HCT116 (cell line): ENCODE measurements at regions not wholly inside any gene's neighbourhood (a gene's known extent, or its start where the extent isn't known, plus 50 kb on each side); places are given as distances from the start of the nearest gene placed in this dataset.

Source experiments
- ATAC-seq: fragments of 200-7000 bp; cut with Tn5 transposase; 2 replicates; pipeline ENCODE4 v1.9.1; 2020; ENCODE audit warnings: mild to moderate bottlenecking, moderate library complexity
- BruUV-seq: library from RNA; stranded (reverse); fragments of 400-500 nt; replicated peaks from 2 replicates; lab custom pipeline; 2021; lab: Mats Ljungman, UMichigan
- CTCF ChIA-PET: fragments of 300-600 bp; sonication (Branson Sonifier 250); formaldehyde crosslinking; loops from one replicate; lab custom pipeline; 2021; ENCODE audit warnings: antibody characterized with exemption; lab: Charles Lee
- POLR2A ChIA-PET: fragments of 300-600, 350-600 bp; sonication (Branson Sonifier 250); formaldehyde crosslinking; loops from one replicate; lab custom pipeline; 2021; ENCODE audit warnings: antibody characterized with exemption; lab: Charles Lee
- RAD21 ChIA-PET, 2 experiments: fragments of 300-600 bp; sonication (Branson Sonifier 250); formaldehyde crosslinking; loops; one replicate each; lab custom pipeline; 2023; ENCODE audit warnings: low total read pairs in 2 of 2; ENCODE audit not compliant: uncharacterized antibody in 2 of 2, unreplicated experiment in 2 of 2, low non-redundant PET in 1 of 2; lab: Charles Lee
- DNase-seq: peaks from one replicate; pipeline ENCODE4 v3.0.0-alpha.2; 2010; ENCODE audit warnings: low read depth, low spot score
- H2AFZ ChIP-seq: fragments of 200-600 bp; shearing (Covaris generic), sonication (generic); 2 replicates; pipeline ENCODE4 v1.6.1; 2017; ENCODE audit warnings: low read depth, mixed run types, mixed read lengths, antibody characterized with exemption, low read length; ENCODE audit not compliant: poor library complexity, severe bottlenecking
- H3K27ac ChIP-seq: 2 replicates; pipeline ENCODE4 v1.5.1; 2012; ENCODE audit warnings: low read depth, low read length
- H3K27me3 ChIP-seq: fragments of 200-600 bp; sonication (generic); 2 replicates; pipeline ENCODE4 v1.6.1; 2016; ENCODE audit warnings: mixed run types, low read length, mixed read lengths; ENCODE audit not compliant: insufficient read depth
- H3K36me3 ChIP-seq, 2 experiments: fragments of 200-500 bp in 1 of 2; fragments of 200-600 bp in 1 of 2; sonication (Bioruptor generic) in 1 of 2; sonication (generic) in 1 of 2; 2 replicates each; pipeline versions ENCODE4 v1.5.1 to v1.6.1; 2014 to 2016; ENCODE audit warnings: low read length in 2 of 2, inconsistent platforms in 1 of 2, mixed read lengths in 1 of 2, mixed run types in 1 of 2; ENCODE audit not compliant: insufficient read depth in 2 of 2, control insufficient read depth in 1 of 2
- H3K4me1 ChIP-seq, 2 experiments: fragments of 200-600 bp in 1 of 2; sonication (generic) in 1 of 2; 2 replicates each; pipeline versions ENCODE4 v1.5.1 to v1.6.1; 2012 to 2017; ENCODE audit warnings: low read length in 2 of 2, inconsistent platforms in 1 of 2, mild to moderate bottlenecking in 1 of 2, mixed read lengths in 1 of 2, mixed run types in 1 of 2, moderate library complexity in 1 of 2; ENCODE audit not compliant: insufficient read depth in 2 of 2, control insufficient read depth in 1 of 2
- H3K4me2 ChIP-seq: fragments of 200-600 bp; sonication (generic); 2 replicates; pipeline ENCODE4 v1.6.1; 2017; ENCODE audit warnings: mixed run types, low read length, mixed read lengths
- H3K4me3 ChIP-seq, 2 experiments: fragments of 200-600 bp in 1 of 2; sonication (generic) in 1 of 2; replicated peaks in 1 of 2; 2 replicates each; pipeline ENCODE4 v1.5.1; 2011 to 2016; ENCODE audit warnings: low read length in 2 of 2, control low read depth in 1 of 2, low read depth in 1 of 2, mild to moderate bottlenecking in 1 of 2, mixed read lengths in 1 of 2, mixed run types in 1 of 2
- H3K79me2 ChIP-seq: fragments of 200-600 bp; sonication (generic); 2 replicates; pipeline ENCODE4 v1.6.1; 2017; ENCODE audit warnings: mild to moderate bottlenecking, mixed run types, low read length, moderate library complexity, mixed read lengths; ENCODE audit not compliant: insufficient read depth
- H3K9ac ChIP-seq: fragments of 200-600 bp; sonication (generic); 2 replicates; pipeline ENCODE4 v1.6.1; 2016; ENCODE audit warnings: low read length, mixed read lengths
- H3K9me2 ChIP-seq: fragments of 200-600 bp; sonication (generic), shearing (Covaris generic); 2 replicates; pipeline ENCODE4 v1.6.1; 2017; ENCODE audit warnings: mixed run types, mild to moderate bottlenecking, moderate library complexity; ENCODE audit not compliant: insufficient read depth
- H3K9me3 ChIP-seq, 2 experiments: fragments of 200-500 bp in 1 of 2; fragments of 200-600 bp in 1 of 2; sonication (Bioruptor generic) in 1 of 2; sonication (generic) in 1 of 2; 2 replicates each; pipeline ENCODE4 v1.6.1; 2014 to 2017; ENCODE audit warnings: low read length in 2 of 2, mixed read lengths in 2 of 2, inconsistent platforms in 1 of 2, low read depth in 1 of 2, mild to moderate bottlenecking in 1 of 2, mixed run types in 1 of 2, moderate library complexity in 1 of 2; ENCODE audit not compliant: control insufficient read depth in 1 of 2, insufficient read depth in 1 of 2
- H4K20me1 ChIP-seq: fragments of 200-600 bp; sonication (generic), shearing (Covaris generic); 2 replicates; pipeline ENCODE4 v1.6.1; 2017; ENCODE audit warnings: mixed run types, mild to moderate bottlenecking, moderate library complexity; ENCODE audit not compliant: insufficient read depth
- CBX3 ChIP-seq: IDR thresholded peaks from 2 replicates; pipeline ENCODE4 v1.6.1; 2012; ENCODE audit warnings: low read depth
- CEBPB ChIP-seq: IDR thresholded peaks from 2 replicates; pipeline ENCODE4 v1.6.1; 2012; ENCODE audit warnings: low read depth
- EGR1 ChIP-seq: IDR thresholded peaks from 2 replicates; pipeline ENCODE4 v1.6.1; 2012; ENCODE audit warnings: low read depth
- ELF1 ChIP-seq: IDR thresholded peaks from 2 replicates; pipeline ENCODE4 v1.6.1; 2012; ENCODE audit warnings: low read depth, borderline replicate concordance
- EZH2 ChIP-seq: fragments of 200-600 bp; sonication (generic); IDR thresholded peaks from 2 replicates; pipeline ENCODE4 v1.6.1; 2017; ENCODE audit warnings: antibody characterized with exemption, mixed run types
- EZH2phosphoT487 ChIP-seq: fragments of 200-600 bp; IDR thresholded peaks from 2 replicates; pipeline ENCODE4 v1.6.1; 2018; ENCODE audit warnings: antibody characterized with exemption, borderline replicate concordance
- FOSL1 ChIP-seq: IDR thresholded peaks from 2 replicates; pipeline ENCODE4 v1.6.1; 2012; ENCODE audit warnings: low read depth
- JUND ChIP-seq: IDR thresholded peaks from 2 replicates; pipeline ENCODE4 v1.6.1; 2012
- POLR2A ChIP-seq: IDR thresholded peaks from 2 replicates; pipeline ENCODE4 v1.7.0; 2011; ENCODE audit warnings: borderline replicate concordance; ENCODE audit not compliant: insufficient read depth, insufficient read length; ENCODE audit errors: extremely low read depth
- POLR2AphosphoS5 ChIP-seq: IDR thresholded peaks from 2 replicates; pipeline ENCODE4 v1.6.1; 2011; ENCODE audit warnings: mild to moderate bottlenecking, low read depth, low read length, moderate library complexity
- RAD21 ChIP-seq: IDR thresholded peaks from 2 replicates; pipeline ENCODE4 v1.6.1; 2012; ENCODE audit warnings: low read depth, mild to moderate bottlenecking
- SIN3A ChIP-seq: IDR thresholded peaks from 2 replicates; pipeline ENCODE4 v1.6.1; 2012; ENCODE audit warnings: low read depth
- SP1 ChIP-seq: IDR thresholded peaks from 2 replicates; pipeline ENCODE4 v1.6.1; 2012; ENCODE audit warnings: low read depth
- SRF ChIP-seq: IDR thresholded peaks from 2 replicates; pipeline ENCODE4 v1.6.1; 2012; ENCODE audit warnings: low read depth
- YY1 ChIP-seq: IDR thresholded peaks from 2 replicates; pipeline ENCODE4 v1.6.1; 2011; ENCODE audit warnings: low read length, low read depth, moderate library complexity, mild to moderate bottlenecking; ENCODE audit not compliant: insufficient replicate concordance; ENCODE audit errors: extremely low read depth
- ZNF274 ChIP-seq: fragments of 200-500 bp; sonication (Bioruptor generic); IDR thresholded peaks from 2 replicates; pipeline ENCODE4 v1.6.1; 2014; ENCODE audit warnings: mild to moderate bottlenecking, low read depth, low read length, inconsistent platforms
- intact Hi-C: fragments of 100-400 bp; cut with micrococcal nuclease; formaldehyde crosslinking; loops from 2 replicates; pipeline ENCODE4 v1.10.0; 2022
- TF ChIP-seq, protein P1 (sequence below): IDR thresholded peaks from 2 replicates; pipeline ENCODE4 v1.6.1; 2012
- TF ChIP-seq, protein P2 (sequence below): IDR thresholded peaks from 2 replicates; pipeline ENCODE4 v1.6.1; 2012
- TF ChIP-seq, protein P3 (sequence below): IDR thresholded peaks from 2 replicates; pipeline ENCODE4 v1.6.1; 2011; ENCODE audit warnings: mild to moderate bottlenecking, low read length, moderate library complexity; ENCODE audit not compliant: insufficient replicate concordance; ENCODE audit errors: extremely low read depth
- TF ChIP-seq, protein P4 (sequence below), 3 experiments: fragments of 200-600 bp in 1 of 3; sonication (generic) in 1 of 3; IDR thresholded peaks in 2 of 3; conservative IDR thresholded peaks in 1 of 3; 2 replicates each; pipeline ENCODE4 v1.5.1; 2012 to 2017; ENCODE audit warnings: low read depth in 2 of 3, low read length in 2 of 3, antibody characterized with exemption in 1 of 3, borderline replicate concordance in 1 of 3, control low read depth in 1 of 3, mild to moderate bottlenecking in 1 of 3, mixed read lengths in 1 of 3, mixed run types in 1 of 3, moderate library complexity in 1 of 3; ENCODE audit not compliant: insufficient read depth in 1 of 3

DNA sequence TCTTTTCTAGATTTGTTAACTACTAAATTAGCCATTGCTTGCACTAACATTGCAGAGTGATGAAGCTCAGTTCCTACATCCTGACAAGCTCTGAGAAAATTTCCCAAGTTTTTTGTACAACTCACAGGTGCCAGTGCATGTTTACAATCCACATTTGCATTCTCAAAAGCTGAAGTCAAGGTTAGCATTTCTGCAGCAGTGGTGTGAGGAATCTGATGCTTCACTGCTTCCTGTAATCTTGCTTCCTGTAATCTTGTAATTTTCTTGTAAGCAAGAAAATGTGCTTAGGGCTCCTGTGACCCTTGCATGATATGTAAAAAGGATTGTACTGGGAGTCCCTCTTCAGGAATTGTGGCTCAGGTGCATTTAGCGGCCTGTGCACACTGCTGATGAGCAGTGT lies 207.4 kb upstream of the CXCL13 start:
- no peak for ATAC-seq
- CTCF ChIA-PET, result no interaction called here
- H3K9me3 ChIP-seq, result no peaks in the 10 kb centered on the region
- no peaks in the 10 kb centered on the region for H3K79me2 ChIP-seq
- H3K9ac ChIP-seq, result no peak overlapping the region
- intact Hi-C loops, result no loop called here
- no peak overlapping the region for H3K4me3 ChIP-seq
- no TSS peak for BruUV-seq
- no peak overlapping the region for H3K4me2 ChIP-seq
- no peak for TF ChIP-seq YY1
- no peak overlapping the region for H2AFZ ChIP-seq
- no peaks in the 10 kb centered on the region for H3K36me3 ChIP-seq
- no peaks in the 10 kb centered on the region for H3K4me1 ChIP-seq
- H3K9me2 ChIP-seq, result no peaks in the 10 kb centered on the region
- RAD21 ChIA-PET, result no interaction called here
- no peak overlapping the region for H3K27ac ChIP-seq
- no peak for DNase-seq
- no peaks in the 10 kb centered on the region for H4K20me1 ChIP-seq
- H3K27me3 ChIP-seq, result peaks cover 25% of the 10 kb centered on the region
- POLR2A ChIA-PET, result no interaction called here

DNA sequence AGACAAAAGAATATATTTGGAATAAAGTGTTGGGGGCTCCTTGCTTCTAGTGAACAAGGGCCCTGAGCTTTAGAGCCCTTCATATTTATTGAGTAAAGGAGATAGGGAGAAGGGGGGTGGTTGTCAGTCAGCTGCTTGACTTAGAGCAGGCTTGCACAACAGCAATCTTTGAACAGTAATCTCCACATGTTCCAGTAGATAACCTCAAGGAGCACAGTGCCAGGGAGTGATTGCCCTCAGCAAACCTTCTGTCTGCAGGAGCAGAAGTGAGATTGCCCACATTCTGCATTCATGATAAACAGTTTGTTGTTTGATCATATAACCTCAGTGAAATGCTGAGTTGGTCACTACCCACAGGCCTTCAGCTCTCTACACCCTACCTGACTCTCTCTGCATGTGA lies 205.8 kb upstream of the CXCL13 start:
- no peaks in the 10 kb centered on the region for H3K36me3 ChIP-seq
- no peak overlapping the region for H3K4me3 ChIP-seq
- TF ChIP-seq EGR1 (no peak), YY1 (no peak), SP1 (no peak), POLR2AphosphoS5 (no peak), RAD21 (no peak), FOSL1 (no peak), EZH2 (no peak), CBX3 (no peak), ELF1 (no peak), SIN3A (no peak), EZH2phosphoT487 (no peak), JUND (no peak), POLR2A (no peak), ZNF274 (no peak), CEBPB (no peak), SRF (no peak)
- TF ChIP-seq, protein P1, sequence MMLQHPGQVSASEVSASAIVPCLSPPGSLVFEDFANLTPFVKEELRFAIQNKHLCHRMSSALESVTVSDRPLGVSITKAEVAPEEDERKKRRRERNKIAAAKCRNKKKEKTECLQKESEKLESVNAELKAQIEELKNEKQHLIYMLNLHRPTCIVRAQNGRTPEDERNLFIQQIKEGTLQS, result no peak
- TF ChIP-seq, protein P2, sequence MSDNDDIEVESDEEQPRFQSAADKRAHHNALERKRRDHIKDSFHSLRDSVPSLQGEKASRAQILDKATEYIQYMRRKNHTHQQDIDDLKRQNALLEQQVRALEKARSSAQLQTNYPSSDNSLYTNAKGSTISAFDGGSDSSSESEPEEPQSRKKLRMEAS, result no peak
- TF ChIP-seq, protein P3, sequence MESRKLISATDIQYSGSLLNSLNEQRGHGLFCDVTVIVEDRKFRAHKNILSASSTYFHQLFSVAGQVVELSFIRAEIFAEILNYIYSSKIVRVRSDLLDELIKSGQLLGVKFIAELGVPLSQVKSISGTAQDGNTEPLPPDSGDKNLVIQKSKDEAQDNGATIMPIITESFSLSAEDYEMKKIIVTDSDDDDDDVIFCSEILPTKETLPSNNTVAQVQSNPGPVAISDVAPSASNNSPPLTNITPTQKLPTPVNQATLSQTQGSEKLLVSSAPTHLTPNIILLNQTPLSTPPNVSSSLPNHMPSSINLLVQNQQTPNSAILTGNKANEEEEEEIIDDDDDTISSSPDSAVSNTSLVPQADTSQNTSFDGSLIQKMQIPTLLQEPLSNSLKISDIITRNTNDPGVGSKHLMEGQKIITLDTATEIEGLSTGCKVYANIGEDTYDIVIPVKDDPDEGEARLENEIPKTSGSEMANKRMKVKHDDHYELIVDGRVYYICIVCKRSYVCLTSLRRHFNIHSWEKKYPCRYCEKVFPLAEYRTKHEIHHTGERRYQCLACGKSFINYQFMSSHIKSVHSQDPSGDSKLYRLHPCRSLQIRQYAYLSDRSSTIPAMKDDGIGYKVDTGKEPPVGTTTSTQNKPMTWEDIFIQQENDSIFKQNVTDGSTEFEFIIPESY, result no peak
- TF ChIP-seq, protein P4, sequence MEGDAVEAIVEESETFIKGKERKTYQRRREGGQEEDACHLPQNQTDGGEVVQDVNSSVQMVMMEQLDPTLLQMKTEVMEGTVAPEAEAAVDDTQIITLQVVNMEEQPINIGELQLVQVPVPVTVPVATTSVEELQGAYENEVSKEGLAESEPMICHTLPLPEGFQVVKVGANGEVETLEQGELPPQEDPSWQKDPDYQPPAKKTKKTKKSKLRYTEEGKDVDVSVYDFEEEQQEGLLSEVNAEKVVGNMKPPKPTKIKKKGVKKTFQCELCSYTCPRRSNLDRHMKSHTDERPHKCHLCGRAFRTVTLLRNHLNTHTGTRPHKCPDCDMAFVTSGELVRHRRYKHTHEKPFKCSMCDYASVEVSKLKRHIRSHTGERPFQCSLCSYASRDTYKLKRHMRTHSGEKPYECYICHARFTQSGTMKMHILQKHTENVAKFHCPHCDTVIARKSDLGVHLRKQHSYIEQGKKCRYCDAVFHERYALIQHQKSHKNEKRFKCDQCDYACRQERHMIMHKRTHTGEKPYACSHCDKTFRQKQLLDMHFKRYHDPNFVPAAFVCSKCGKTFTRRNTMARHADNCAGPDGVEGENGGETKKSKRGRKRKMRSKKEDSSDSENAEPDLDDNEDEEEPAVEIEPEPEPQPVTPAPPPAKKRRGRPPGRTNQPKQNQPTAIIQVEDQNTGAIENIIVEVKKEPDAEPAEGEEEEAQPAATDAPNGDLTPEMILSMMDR (IDR thresholded peaks at IDR 0.05 in 2 of 3, conservative IDR thresholded peaks at IDR 0.05 in 1 of 3; ENCODE audit: borderline replicate concordance in 1 of 3, insufficient read depth in 1 of 3, low read depth in 2 of 3, low read length in 2 of 3), result no peak
- no peak overlapping the region for H3K27ac ChIP-seq
- no peak for DNase-seq
- no peak for ATAC-seq
- H3K9ac ChIP-seq, result no peak overlapping the region
- no peak overlapping the region for H2AFZ ChIP-seq
- H3K27me3 ChIP-seq, result peaks cover 39% of the 10 kb centered on the region
- CTCF ChIA-PET, result no interaction called here
- no TSS peak for BruUV-seq
- H4K20me1 ChIP-seq, result no peaks in the 10 kb centered on the region
- intact Hi-C loops, result no loop called here
- no peaks in the 10 kb centered on the region for H3K4me1 ChIP-seq
- H3K9me3 ChIP-seq, result no peaks in the 10 kb centered on the region
- no peak overlapping the region for H3K4me2 ChIP-seq
- POLR2A ChIA-PET, result no interaction called here
- H3K9me2 ChIP-seq, result no peaks in the 10 kb centered on the region
- RAD21 ChIA-PET, result no interaction called here
- no peaks in the 10 kb centered on the region for H3K79me2 ChIP-seq
